Right atrium auricular region (tissue), 2 donors: ENCODE measurements at regions not wholly inside any gene's neighbourhood (a gene's known extent, or its start where the extent isn't known, plus 50 kb on each side); places are given as distances from the start of the nearest gene placed in this dataset.

Source experiments
- DNase-seq: peaks from one replicate; pipeline ENCODE4 v3.0.0-alpha.2; 2019; ENCODE audit warnings: low spot score
- H3K27ac ChIP-seq, 2 donors: fragments of 200-600 bp; sonication (generic); 1 replicate in 1 of 2; 2 replicates in 1 of 2; pipeline ENCODE4 v1.5.1; 2016 to 2019
- H3K27me3 ChIP-seq, 2 donors: fragments of 200-600 bp; sonication (generic); one replicate each; pipeline versions ENCODE4 v1.5.1 to v1.6.0; 2017 to 2019
- H3K36me3 ChIP-seq: fragments of 200-600 bp; sonication (generic); one replicate; pipeline ENCODE4 v1.5.1; 2016
- H3K4me1 ChIP-seq, 2 donors: fragments of 200-600 bp; sonication (generic); one replicate each; pipeline versions ENCODE4 v1.5.1 to v1.6.0; 2017 to 2019
- H3K4me3 ChIP-seq, 2 donors: fragments of 200-600 bp; sonication (generic); 1 replicate in 1 of 2; 2 replicates in 1 of 2; pipeline ENCODE4 v1.5.1; 2017 to 2019; ENCODE audit warnings: mild to moderate bottlenecking in 1 of 2, moderate library complexity in 1 of 2
- H3K9me3 ChIP-seq, 2 donors: fragments of 200-600 bp; sonication (generic); one replicate each; pipeline ENCODE4 v1.5.1; 2019
- CTCF ChIP-seq, 2 donors: fragments of 200-600 bp; sonication (generic); IDR thresholded peaks; one replicate each; pipeline ENCODE4 v1.5.1; 2019; ENCODE audit warnings: antibody characterized with exemption in 2 of 2

GRCh38 chr18:72444798-72445155 is 99.4 kb downstream of the CBLN2 start:
- no peaks in the 10 kb centered on the region for H3K9me3 ChIP-seq
- H3K4me1 ChIP-seq, result no peaks in the 10 kb centered on the region
- H3K27me3 ChIP-seq, result no peaks in the 10 kb centered on the region
- DNase-seq, result no peak
- H3K27ac ChIP-seq, result no peak overlapping the region
- no peak overlapping the region for H3K4me3 ChIP-seq
- TF ChIP-seq CTCF (IDR thresholded peaks at IDR 0.05), result no peak
- no peaks in the 10 kb centered on the region for H3K36me3 ChIP-seq

DNA sequence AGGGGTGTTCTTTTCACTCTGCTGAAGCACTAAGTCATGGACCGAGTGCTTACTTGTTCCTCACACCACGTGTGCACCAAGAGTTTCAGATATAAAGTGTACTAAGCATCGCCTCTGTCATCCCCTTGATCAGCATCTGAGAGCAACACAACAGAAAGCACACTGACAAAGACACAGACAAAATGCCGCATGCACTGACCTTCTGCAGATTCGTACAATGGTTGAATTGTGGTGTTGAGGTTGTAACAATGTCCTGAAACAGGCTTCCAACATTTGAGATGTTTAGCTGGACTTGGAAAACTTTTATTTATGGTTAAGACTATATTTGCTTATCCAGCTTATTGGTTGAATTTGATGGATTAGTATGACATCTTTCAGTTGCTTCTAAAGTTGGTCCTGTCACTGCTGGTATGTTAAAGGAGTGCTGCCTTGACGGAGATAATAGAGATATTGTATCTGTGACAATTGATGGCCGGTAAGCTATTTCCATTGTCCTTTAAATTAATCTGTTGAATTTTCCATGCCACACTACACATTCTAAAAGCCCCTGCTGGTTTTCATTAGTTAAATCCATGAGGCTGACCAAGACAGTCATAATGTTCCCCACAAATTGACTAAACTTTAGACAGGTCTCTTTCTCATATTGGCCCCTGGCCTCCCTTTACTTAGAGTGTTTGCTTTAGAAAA is 99.9 kb downstream of the CBLN2 start:
- H3K36me3 ChIP-seq, result no peaks in the 10 kb centered on the region
- no peaks in the 10 kb centered on the region for H3K9me3 ChIP-seq
- H3K27ac ChIP-seq, result no peak overlapping the region
- no peak for TF ChIP-seq CTCF (IDR thresholded peaks at IDR 0.05)
- H3K4me1 ChIP-seq, result no peaks in the 10 kb centered on the region
- H3K4me3 ChIP-seq, result no peak overlapping the region
- no peaks in the 10 kb centered on the region for H3K27me3 ChIP-seq
- DNase-seq, result no peak

DNA sequence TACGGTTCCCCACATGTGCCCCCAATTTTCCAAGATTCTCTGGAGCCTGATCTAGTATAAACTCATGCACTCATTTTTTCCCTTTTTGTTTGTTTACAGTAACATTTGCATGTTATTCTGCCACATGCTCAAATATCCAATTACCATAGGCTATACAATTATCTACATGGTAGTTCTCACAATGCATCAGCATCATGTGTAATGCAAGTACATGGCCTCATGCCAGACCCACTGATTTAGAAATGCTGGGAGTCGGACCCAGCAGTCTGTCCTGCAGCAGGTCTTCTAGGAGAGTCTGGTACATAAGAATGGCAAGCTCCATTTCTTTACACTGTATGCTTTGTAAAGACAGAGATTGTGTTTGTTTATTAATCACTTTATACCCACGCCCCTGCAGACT is 107.7 kb downstream of the CBLN2 start:
- no peak for TF ChIP-seq CTCF (IDR thresholded peaks at IDR 0.05)
- H3K9me3 ChIP-seq, result no peaks in the 10 kb centered on the region

DNA sequence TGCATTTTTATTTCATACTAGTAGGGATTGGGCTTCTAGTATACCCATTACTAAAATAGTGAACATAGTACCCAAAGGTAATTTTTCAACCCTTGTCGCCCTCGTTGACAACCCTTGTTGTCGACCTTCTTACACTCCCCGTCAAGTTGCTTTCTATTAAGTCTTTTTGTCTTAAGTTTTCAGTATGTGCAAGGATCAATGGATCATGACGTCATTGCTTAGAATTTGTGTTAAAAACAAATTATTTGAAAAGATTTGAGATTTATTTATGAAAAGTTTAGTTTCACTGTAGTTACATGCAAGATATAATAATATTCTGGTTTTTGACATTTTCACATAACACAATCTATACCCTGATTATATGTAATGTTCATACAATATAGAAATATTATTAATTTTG is 110.4 kb downstream of the CBLN2 start:
- Histone ChIP-seq H3K4me3 (no peak overlapping the region), H3K27me3 (no peaks in the 10 kb centered on the region)
- TF ChIP-seq CTCF (IDR thresholded peaks at IDR 0.05), result no peak

More for the DNA sequence above, 107.7 kb downstream of the CBLN2 start:
- no peak for DNase-seq
- H3K4me3 ChIP-seq, result no peak overlapping the region
- H3K27ac ChIP-seq, result no peak overlapping the region
- H3K27me3 ChIP-seq, result no peaks in the 10 kb centered on the region
- no peaks in the 10 kb centered on the region for H3K4me1 ChIP-seq
- no peaks in the 10 kb centered on the region for H3K36me3 ChIP-seq

GRCh38 chr18:72427721-72428120 is 116.4 kb downstream of the CBLN2 start:
- TF ChIP-seq CTCF (IDR thresholded peaks at IDR 0.05), result no peak
- Histone ChIP-seq H3K27ac (no peak overlapping the region), H3K4me3 (no peak overlapping the region), H3K4me1 (no peaks in the 10 kb centered on the region), H3K27me3 (no peaks in the 10 kb centered on the region), H3K36me3 (no peaks in the 10 kb centered on the region), H3K9me3 (no peaks in the 10 kb centered on the region)
- DNase-seq, result no peak

More for the DNA sequence above, 110.4 kb downstream of the CBLN2 start:
- no peaks in the 10 kb centered on the region for H3K36me3 ChIP-seq
- H3K9me3 ChIP-seq, result no peaks in the 10 kb centered on the region
- no peaks in the 10 kb centered on the region for H3K4me1 ChIP-seq
- no peak for DNase-seq
- no peak overlapping the region for H3K27ac ChIP-seq

DNA sequence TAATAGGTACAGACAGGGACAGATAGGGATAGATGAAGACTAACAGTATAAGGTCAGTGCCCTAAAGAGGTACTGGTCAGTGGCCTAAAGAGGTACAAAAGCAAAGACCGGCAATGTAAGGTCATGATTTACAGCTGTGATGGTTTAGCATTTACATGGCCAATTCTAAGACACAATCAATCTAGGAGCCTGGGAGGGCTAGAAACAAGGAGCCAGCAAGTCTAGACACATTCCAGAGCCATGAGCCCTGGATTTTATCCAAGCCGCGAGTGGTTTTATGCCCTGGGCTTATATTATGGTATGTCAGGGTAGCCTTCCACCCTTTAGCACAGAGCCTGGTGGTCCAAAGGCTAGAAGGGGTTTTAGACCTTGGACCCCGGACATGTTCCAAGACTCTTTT is 124.2 kb downstream of the CBLN2 start:
- H3K4me1 ChIP-seq, result no peaks in the 10 kb centered on the region
- no peak for TF ChIP-seq CTCF (IDR thresholded peaks at IDR 0.05)
- H3K27me3 ChIP-seq, result no peaks in the 10 kb centered on the region
- H3K27ac ChIP-seq, result no peak overlapping the region
- H3K4me3 ChIP-seq, result no peak overlapping the region
- no peaks in the 10 kb centered on the region for H3K9me3 ChIP-seq
- DNase-seq, result no peak
- no peaks in the 10 kb centered on the region for H3K36me3 ChIP-seq
